ENCODE measurements at regions not wholly inside any gene's neighbourhood (a gene's known extent, or its start where the extent isn't known, plus 50 kb on each side); places are given as distances from the start of the nearest gene placed in this dataset.

DNA sequence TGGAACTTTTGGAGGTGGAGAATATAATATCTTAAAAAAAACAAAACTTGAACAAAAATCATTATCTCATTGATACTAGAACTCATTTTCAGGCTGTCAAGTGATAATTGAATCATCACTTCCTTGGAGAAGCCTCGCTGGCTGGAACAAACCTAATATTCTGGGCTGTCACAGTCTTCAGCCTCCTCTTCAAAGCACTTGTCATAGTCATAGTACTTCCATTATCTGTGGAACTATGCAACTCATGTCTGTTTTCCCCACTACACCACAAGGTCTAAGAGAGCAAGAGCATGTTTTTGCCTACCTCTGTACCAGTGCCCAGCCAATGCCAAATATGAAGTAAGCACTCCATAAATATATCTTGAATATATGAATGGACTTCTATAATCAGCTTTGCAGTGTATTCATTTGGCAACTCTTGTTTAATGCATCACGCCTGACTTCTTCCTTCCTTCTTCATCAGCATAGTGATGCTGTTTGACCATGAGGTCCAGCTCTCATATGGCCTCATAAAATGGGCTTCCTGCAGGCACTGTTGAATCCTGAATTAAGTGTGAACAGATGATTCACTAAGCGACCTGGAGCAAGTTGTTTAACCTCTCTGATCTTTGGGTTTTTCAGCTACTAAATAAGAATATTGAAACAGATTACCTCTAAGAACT is 86.6 kb upstream of the SNRK start:
- no peak overlapping the region for H3K4me3 ChIP-seq (ENCODE audit: control insufficient read depth, low read depth, low read length)
- no peak for DNase-seq (ENCODE audit: low read depth)
- TF ChIP-seq, protein P1, sequence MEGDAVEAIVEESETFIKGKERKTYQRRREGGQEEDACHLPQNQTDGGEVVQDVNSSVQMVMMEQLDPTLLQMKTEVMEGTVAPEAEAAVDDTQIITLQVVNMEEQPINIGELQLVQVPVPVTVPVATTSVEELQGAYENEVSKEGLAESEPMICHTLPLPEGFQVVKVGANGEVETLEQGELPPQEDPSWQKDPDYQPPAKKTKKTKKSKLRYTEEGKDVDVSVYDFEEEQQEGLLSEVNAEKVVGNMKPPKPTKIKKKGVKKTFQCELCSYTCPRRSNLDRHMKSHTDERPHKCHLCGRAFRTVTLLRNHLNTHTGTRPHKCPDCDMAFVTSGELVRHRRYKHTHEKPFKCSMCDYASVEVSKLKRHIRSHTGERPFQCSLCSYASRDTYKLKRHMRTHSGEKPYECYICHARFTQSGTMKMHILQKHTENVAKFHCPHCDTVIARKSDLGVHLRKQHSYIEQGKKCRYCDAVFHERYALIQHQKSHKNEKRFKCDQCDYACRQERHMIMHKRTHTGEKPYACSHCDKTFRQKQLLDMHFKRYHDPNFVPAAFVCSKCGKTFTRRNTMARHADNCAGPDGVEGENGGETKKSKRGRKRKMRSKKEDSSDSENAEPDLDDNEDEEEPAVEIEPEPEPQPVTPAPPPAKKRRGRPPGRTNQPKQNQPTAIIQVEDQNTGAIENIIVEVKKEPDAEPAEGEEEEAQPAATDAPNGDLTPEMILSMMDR (conservative IDR thresholded peaks at IDR 0.05; ENCODE audit: control insufficient read depth, insufficient read depth, low read depth, low read length), result no peak

GRCh38 chr3:43198791-43199644 is 87.3 kb upstream of the SNRK start:
- peak; percentile 23 for DNase-seq (ENCODE audit: low read depth)
- no peak overlapping the region for H3K4me3 ChIP-seq (ENCODE audit: control insufficient read depth, low read depth, low read length)
- TF ChIP-seq, protein P1 (conservative IDR thresholded peaks at IDR 0.05; ENCODE audit: control insufficient read depth, insufficient read depth, low read depth, low read length), result no peak

DNA sequence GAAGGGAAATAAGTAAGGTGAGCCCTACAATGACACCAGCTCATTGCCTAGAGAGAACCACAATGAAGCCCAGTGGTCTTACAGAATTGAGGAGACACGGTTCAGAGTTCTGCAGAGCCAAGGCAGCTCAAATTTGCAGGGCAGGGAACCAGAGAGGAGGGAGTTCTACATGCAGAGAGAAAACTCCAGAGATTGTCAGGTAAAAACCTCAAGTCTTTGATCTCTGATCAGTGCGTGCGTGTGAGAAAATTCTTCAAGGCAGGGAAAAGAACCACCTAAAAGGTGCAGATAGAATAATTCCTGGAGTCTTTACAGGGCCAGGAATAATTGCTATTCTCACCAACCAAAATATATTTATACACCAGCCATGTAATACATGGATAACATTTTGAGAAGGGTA is 88.0 kb upstream of the SNRK start:
- no peak overlapping the region for H3K4me3 ChIP-seq (ENCODE audit: control insufficient read depth, low read depth, low read length)
- TF ChIP-seq, protein P1 (conservative IDR thresholded peaks at IDR 0.05; ENCODE audit: control insufficient read depth, insufficient read depth, low read depth, low read length), result no peak
- no peak for DNase-seq (ENCODE audit: low read depth)

DNA sequence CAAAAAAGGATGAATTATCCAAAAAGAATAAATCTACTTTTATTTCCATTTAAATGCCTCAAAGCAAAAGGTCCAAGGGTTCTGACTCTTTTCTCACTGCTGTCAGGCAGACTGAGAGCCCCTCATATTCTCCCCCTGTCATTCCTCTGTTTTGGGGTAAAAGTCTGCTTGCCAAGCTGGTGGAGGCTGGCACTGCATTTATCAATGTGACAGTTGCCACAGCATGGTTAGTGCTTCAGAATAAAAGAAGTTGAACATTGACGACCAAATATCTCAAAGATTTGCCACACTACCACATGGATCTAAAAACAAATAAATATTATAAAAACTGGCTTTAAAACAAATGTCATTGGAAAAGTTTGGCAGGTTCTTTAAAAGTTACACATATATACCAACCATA is 89.2 kb upstream of the SNRK start:
- H3K4me3 ChIP-seq (ENCODE audit: control insufficient read depth, low read depth, low read length), result no peak overlapping the region
- DNase-seq (ENCODE audit: low read depth), result no peak
- TF ChIP-seq, protein P1 (conservative IDR thresholded peaks at IDR 0.05; ENCODE audit: control insufficient read depth, insufficient read depth, low read depth, low read length), result no peak

DNA sequence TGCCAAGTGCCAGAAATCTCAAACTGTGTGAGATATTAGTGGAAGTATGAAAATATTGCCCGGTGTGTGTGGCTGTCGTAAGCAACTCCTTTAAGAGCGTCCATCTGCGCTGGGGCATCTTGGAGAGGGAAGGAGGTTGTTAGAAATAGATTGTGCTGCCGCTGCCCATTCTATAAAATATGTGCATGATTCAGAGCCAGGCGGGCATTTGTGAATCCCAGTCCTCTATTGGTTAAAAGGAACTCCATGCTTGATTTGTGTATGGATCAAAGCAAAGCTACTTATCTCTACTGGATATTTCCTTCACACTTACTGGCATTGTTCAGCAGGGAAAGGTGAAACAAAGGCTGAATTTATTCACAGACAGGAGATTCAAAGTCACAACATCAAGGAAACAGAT is 89.6 kb upstream of the SNRK start:
- no peak overlapping the region for H3K4me3 ChIP-seq (ENCODE audit: control insufficient read depth, low read depth, low read length)
- TF ChIP-seq, protein P1 (conservative IDR thresholded peaks at IDR 0.05; ENCODE audit: control insufficient read depth, insufficient read depth, low read depth, low read length), result no peak
- DNase-seq (ENCODE audit: low read depth), result no peak

- TF ChIP-seq, protein P1 (conservative IDR thresholded peaks at IDR 0.05; ENCODE audit: control insufficient read depth, insufficient read depth, low read depth, low read length), result no peak
- no peak for DNase-seq (ENCODE audit: low read depth)
- no peak overlapping the region for H3K4me3 ChIP-seq (ENCODE audit: control insufficient read depth, low read depth, low read length)
These were observed 89.2 kb upstream of the POMGNT2 start for GRCh38 chr3:43195115-43195498.

All from fibroblast of mammary gland (primary cell).